Omental fat pad (tissue), 3 donors: ENCODE measurements at regions not wholly inside any gene's neighbourhood (a gene's known extent, or its start where the extent isn't known, plus 50 kb on each side); places are given as distances from the start of the nearest gene placed in this dataset.

Experiments used
- ATAC-seq: fragments of 150-250 bp; one replicate; pipeline ENCODE4 v1.9.1; 2016; ENCODE audit warnings: mild to moderate bottlenecking, moderate library complexity; ENCODE audit not compliant: low FRiP score
- DNase-seq: peaks from one replicate; pipeline ENCODE4 v3.0.0-alpha.2; 2019; ENCODE audit warnings: low spot score
- TF ChIP-seq, protein P1 (sequence below), 3 donors: fragments of 450-650 bp; IDR thresholded peaks; one replicate each; pipeline ENCODE4 v1.5.1; 2016 to 2017; ENCODE audit warnings: antibody characterized with exemption in 3 of 3, mild to moderate bottlenecking in 3 of 3, moderate library complexity in 2 of 3

DNA sequence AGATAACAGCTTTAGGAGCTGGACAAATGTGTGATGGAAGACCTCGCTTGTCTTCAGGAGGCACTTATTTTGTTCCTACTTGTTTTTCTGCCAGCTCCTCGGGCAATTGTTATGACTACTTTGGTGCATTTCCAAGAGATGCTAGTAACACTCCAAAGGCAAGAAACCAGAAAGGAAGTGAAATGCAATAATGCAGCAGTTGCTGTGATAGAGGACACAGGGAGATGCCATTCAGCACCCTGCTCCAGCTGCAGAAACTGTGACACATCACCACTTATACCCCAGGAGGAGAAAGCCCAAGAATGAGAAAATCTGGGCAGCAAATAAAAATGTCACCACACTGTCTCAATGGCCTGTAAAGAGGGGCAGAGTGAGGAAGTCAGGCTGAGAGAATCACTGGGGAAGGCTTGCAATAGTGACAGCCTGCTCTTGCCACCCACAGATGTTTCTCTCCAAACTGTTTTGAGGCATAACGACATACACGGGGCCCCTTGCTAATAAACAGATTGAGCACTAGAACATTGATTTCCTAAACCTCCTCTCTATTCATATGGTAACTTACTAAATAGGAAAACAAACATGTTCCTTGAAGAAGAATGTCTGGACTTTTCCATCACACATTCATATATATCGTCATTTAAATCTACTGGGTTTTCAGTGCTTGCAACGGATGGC, 195.5 kb upstream of the PRNP start:
- no peak for ATAC-seq
- DNase-seq = no peak
- TF ChIP-seq, protein P1, sequence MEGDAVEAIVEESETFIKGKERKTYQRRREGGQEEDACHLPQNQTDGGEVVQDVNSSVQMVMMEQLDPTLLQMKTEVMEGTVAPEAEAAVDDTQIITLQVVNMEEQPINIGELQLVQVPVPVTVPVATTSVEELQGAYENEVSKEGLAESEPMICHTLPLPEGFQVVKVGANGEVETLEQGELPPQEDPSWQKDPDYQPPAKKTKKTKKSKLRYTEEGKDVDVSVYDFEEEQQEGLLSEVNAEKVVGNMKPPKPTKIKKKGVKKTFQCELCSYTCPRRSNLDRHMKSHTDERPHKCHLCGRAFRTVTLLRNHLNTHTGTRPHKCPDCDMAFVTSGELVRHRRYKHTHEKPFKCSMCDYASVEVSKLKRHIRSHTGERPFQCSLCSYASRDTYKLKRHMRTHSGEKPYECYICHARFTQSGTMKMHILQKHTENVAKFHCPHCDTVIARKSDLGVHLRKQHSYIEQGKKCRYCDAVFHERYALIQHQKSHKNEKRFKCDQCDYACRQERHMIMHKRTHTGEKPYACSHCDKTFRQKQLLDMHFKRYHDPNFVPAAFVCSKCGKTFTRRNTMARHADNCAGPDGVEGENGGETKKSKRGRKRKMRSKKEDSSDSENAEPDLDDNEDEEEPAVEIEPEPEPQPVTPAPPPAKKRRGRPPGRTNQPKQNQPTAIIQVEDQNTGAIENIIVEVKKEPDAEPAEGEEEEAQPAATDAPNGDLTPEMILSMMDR (IDR thresholded peaks at IDR 0.05) = no peak

DNA sequence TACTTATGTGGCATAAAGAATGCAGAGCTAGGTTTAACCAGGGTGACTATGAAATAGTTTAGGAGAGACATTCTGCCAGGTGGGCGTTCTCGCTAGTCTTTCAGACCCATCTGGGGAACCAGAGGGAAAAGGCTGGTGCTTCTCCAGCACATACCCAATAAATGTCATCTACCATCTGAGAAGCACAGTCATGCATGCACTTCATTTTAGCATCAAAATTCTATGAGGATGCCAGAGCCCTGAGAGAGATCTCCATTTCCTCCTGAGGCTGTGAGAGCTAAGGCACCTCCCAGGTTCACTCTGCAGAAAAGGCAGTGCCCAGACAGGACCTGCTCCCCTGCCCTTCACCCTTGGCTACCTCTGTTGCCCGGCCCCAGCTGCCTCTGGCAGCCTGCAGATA, 196.2 kb upstream of the PRNP start:
- DNase-seq (no peak), ATAC-seq (no peak)
- TF ChIP-seq, protein P1 (IDR thresholded peaks at IDR 0.05) = no peak

DNA sequence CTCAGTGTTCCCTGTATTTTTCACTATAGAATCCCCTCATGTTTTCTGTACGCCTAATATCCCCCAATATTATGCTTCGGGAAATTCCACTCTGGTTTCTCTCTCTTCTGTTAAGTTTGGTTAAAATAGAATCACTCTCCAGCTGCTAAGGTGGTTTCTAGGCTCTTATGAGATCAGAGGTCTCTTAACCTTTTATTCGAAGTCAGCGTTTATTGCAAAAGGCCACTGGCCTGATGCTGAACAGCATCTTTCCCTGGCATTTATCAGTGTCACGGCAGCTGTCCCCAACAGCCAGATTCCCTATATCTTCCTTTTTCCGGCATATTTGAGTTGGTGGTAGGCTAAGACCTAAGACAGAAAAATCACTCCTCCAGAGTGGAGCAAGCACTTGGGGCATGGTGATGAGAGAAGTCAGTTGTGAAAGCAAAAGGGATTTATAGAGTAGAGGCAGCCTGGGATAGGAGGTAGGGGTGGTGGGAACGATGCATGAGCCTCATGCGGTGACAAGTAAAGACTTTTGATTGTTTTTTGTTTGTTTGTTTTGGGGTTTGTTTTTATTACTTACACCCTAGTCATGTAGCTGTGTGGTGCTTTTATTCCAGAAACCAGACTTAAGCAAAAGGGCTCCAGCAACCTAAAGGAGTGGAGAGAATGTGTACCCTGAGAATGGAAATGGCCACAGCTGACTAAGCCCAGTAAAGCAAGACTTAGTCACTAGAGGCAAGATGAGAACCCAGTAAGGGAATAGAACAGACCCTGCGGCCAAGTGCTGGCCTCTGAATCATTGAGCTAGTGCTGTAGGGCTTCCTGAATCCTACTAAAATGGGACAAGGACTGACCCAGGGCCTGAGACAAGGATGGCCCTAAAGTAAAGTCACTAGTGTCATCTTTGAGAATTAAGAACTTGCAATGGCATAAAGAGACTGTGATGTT, 197.6 kb upstream of the PRNP start:
- TF ChIP-seq, protein P1 (IDR thresholded peaks at IDR 0.05) = no peak
- ATAC-seq = no peak
- DNase-seq = no peak

DNA sequence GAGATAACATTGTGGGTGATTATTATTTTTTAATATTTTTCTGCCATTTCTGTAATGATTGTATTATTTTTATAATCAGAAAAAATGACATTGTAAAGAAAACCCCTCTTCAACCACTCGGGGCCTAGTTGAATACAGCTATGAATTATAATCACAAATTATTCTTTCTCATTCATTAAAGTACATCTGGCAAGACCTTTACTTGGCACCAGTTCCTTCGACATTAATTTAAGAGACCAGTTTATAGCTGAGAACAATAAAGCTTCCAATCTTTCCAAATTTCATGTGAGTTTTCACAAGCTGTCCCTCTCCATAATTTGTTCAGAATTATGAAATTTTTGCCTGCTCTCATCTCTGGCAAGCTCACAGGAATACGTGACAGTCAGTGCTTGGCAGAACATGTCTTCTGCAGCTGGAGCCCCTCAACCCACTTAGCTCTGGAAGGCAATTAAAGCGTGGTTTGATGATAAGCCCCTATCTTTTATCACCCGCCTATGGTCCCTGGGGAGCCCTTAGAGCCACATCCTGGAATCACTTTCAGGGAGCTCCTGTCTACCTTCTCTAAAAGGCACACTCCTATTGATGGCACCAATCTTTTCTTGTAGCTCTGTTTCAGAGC, 201.8 kb upstream of the PRNP start:
- no peak for DNase-seq
- ATAC-seq = no peak
- TF ChIP-seq, protein P1 (IDR thresholded peaks at IDR 0.05) = no peak

DNA sequence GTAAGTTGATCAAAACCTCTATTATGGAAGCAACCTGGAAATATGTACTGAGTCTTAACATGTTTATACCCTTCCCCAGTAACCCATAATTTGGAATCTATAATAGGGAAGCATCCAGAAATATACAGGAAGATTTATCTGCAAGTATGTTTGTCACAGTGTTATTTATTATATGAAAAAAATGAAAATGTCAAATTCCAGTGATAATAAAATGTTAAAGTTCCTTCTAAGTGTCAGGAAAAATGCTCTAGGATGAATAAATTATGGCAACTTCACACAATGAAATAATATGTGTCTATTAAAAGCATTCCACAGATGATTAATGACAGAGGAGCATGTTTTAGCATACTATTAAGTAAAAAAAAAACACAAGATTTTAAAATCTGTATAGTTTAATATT, 202.3 kb upstream of the PRNP start:
- TF ChIP-seq, protein P1 (IDR thresholded peaks at IDR 0.05) = no peak

DNA sequence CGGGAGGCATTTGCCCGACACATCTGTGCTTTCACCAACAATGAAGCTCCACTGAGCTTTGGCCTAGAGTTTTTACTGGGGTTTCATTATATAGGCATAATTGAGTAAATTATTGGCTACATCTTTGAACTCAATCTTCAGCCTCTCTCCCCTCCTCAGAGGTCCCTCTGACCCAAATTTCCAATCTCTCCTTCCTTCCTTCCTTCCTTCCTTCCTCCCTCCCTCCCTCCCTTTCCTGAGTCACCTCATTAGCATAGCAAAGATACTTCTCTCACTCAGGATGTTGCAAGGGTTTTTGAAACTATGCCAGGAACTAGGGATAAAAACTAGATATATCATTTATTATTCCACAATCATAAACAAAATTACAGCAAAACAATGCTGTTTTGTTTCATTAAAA, 202.8 kb upstream of the PRNP start:
- TF ChIP-seq, protein P1 (IDR thresholded peaks at IDR 0.05) = no peak
- ATAC-seq (no peak), DNase-seq (no peak)

More for the DNA sequence above, 202.3 kb upstream of the PRNP start:
- ATAC-seq = no peak
- no peak for DNase-seq
